Activated CD8-positive, alpha-beta T cell treated with anti-CD3 and anti-CD28 coated beads for 36 hours (primary cell): ENCODE measurements at regions not wholly inside any gene's neighbourhood (a gene's known extent, or its start where the extent isn't known, plus 50 kb on each side); places are given as distances from the start of the nearest gene placed in this dataset.
"Not testable (repeated sequence)": the region's sequence is repeated elsewhere in the genome, so short reads cannot be mapped to it uniquely, and the experiment has no call there.

Experiments
- ATAC-seq: fragments of 200-7000 bp; cut with Tn5 transposase; one replicate; pipeline ENCODE4 v1.10.0; 2021; ENCODE audit warnings: mild to moderate bottlenecking, moderate library complexity
- CTCF ChIA-PET: fragments of 350-600 bp; sonication (Branson Sonifier 250); formaldehyde crosslinking; loops from one replicate; lab custom pipeline; 2021; ENCODE audit warnings: antibody characterized with exemption; lab: Charles Lee
- POLR2A ChIA-PET: fragments of 350-600 bp; sonication (Branson Sonifier 250); formaldehyde crosslinking; loops from one replicate; lab custom pipeline; 2021; ENCODE audit warnings: antibody characterized with exemption; lab: Charles Lee
- DNase-seq: peaks from one replicate; pipeline ENCODE4 v3.0.0-alpha.2; 2020
- H3K27ac Mint-ChIP-seq: one replicate; pipeline ENCODE4 v1.8.0; 2021; ENCODE audit warnings: mild to moderate bottlenecking, mixed read lengths
- H3K27me3 Mint-ChIP-seq: one replicate; pipeline ENCODE4 v1.8.0; 2021; ENCODE audit warnings: mixed read lengths
- H3K36me3 Mint-ChIP-seq: one replicate; pipeline ENCODE4 v1.8.0; 2021; ENCODE audit warnings: low read depth, mixed read lengths
- H3K4me1 Mint-ChIP-seq: one replicate; pipeline ENCODE4 v1.8.0; 2021; ENCODE audit warnings: low read depth, mixed read lengths
- H3K4me3 Mint-ChIP-seq: one replicate; pipeline ENCODE4 v1.8.0; 2021; ENCODE audit warnings: mild to moderate bottlenecking, moderate library complexity, mixed read lengths
- H3K9me3 Mint-ChIP-seq: one replicate; pipeline ENCODE4 v1.8.0; 2021; ENCODE audit warnings: mixed read lengths
- CTCF ChIP-seq: fragments of 200-600 bp; IDR thresholded peaks from one replicate; pipeline ENCODE4 v1.8.0; 2022; ENCODE audit warnings: antibody characterized with exemption, mild to moderate bottlenecking
- intact Hi-C: fragments of 100-400 bp; cut with micrococcal nuclease; formaldehyde crosslinking; loops from one replicate; pipeline ENCODE4 v1.10.0; 2022

GRCh38 chr12:22122359-22122758, 76.3 kb downstream of the CMAS start:
- ChIA-PET CTCF (interaction anchor here (0.9 to 2.0 kb wide), 4 partner anchors 9 to 337 kb away, joined by 3 to 9 read pairs (median 6); no protein-coding TSS in a partner anchor), POLR2A (no interaction called here)
- H3K27me3 Mint-ChIP-seq: no peaks in the 10 kb centered on the region
- intact Hi-C loops: no loop called here
- peaks cover 4% of the 10 kb centered on the region for H3K4me1 Mint-ChIP-seq
- H3K4me3 Mint-ChIP-seq: no peak overlapping the region
- ATAC-seq (no peak), DNase-seq (no peak)
- H3K9me3 Mint-ChIP-seq: peaks cover 3% of the 10 kb centered on the region
- H3K36me3 Mint-ChIP-seq: no peaks in the 10 kb centered on the region
- no peak overlapping the region for H3K27ac Mint-ChIP-seq
- TF ChIP-seq CTCF: no peak

DNA sequence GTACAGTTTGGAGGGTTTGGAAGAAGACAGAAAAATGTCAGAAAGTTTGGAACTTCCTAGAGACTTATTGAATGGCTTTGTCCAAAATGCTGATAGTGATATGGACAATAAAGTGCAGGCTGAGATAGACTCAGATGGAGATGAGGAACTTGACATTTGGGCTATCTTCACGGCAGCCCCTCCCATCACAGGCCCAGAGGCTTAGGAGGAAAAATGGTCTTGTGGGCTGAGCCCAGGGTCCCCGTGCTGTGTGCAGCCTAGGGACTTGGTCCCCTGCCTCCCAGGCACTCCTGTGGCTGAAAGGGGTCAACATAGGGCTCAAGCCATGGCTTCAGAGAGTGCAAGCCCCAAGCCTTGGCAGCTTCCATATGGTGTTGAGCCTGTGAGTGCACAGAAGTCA, 79.0 kb downstream of the CMAS start:
- ATAC-seq (no peak), DNase-seq (no peak)
- no peak overlapping the region for H3K27ac Mint-ChIP-seq
- intact Hi-C loops: no loop called here
- ChIA-PET CTCF (no interaction called here), POLR2A (no interaction called here)
- H3K4me3 Mint-ChIP-seq: no peak overlapping the region
- H3K4me1 Mint-ChIP-seq: peaks cover 4% of the 10 kb centered on the region
- H3K27me3 Mint-ChIP-seq: no peaks in the 10 kb centered on the region
- no peaks in the 10 kb centered on the region for H3K36me3 Mint-ChIP-seq
- TF ChIP-seq CTCF: no peak
- peaks cover 3% of the 10 kb centered on the region for H3K9me3 Mint-ChIP-seq

DNA sequence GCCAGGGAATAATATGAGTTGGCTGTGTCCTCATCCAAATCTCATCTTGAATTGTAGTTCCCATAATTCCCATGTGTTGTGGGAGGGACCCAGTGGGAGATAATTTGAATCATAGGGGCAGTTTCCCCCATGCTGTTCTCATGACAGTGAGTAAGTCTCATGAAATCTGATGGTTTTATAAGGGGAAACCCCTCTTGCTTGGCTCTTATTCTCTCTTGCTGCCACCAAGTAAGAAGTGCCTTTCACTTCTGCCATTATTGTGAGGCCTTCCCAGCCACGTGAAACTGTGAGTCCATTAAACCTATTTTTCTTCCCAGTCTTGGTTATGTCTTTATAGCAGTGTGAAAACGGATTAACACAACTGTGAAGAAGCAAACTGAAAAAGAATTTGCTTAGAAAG, 80.1 kb downstream of the CMAS start:
- H3K4me3 Mint-ChIP-seq, H3K27ac Mint-ChIP-seq, POLR2A ChIA-PET, H3K4me1 Mint-ChIP-seq, H3K36me3 Mint-ChIP-seq, intact Hi-C loops, H3K27me3 Mint-ChIP-seq, H3K9me3 Mint-ChIP-seq, CTCF ChIA-PET, DNase-seq: not testable (repeated sequence)
- ATAC-seq: peak; percentile 51

DNA sequence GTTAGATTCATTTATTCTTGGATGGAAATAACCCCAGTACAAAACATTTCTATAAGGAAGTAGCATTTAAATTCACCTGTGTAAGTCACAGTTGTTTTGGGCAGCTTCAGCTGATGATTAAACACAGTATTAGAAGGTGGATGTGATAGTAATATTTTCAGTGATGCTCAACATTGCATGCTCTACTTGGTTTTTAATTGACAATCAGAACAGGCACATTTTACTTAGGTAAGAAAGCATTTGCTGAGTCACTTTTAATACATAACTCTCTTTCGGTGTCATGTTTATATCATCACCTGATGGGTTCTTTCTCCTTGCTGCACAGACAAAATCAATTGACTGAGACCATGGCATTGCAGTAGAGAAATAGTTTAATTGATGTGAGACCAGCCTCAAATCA, 80.7 kb downstream of the CMAS start:
- H3K4me3 Mint-ChIP-seq: no peak overlapping the region
- intact Hi-C loops: no loop called here
- H3K9me3 Mint-ChIP-seq: peaks cover 3% of the 10 kb centered on the region
- DNase-seq (no peak), ATAC-seq (no peak)
- CTCF ChIA-PET: no interaction called here
- no peaks in the 10 kb centered on the region for H3K36me3 Mint-ChIP-seq
- H3K27ac Mint-ChIP-seq: no peak overlapping the region
- POLR2A ChIA-PET: no interaction called here
- no peak for TF ChIP-seq CTCF
- H3K27me3 Mint-ChIP-seq: no peaks in the 10 kb centered on the region
- H3K4me1 Mint-ChIP-seq: peaks cover 8% of the 10 kb centered on the region

GRCh38 chr12:22130671-22131070, 84.7 kb downstream of the CMAS start:
- intact Hi-C loops: no loop called here
- H3K36me3 Mint-ChIP-seq: no peaks in the 10 kb centered on the region
- no peak for TF ChIP-seq CTCF
- no peak overlapping the region for H3K27ac Mint-ChIP-seq
- peaks cover 3% of the 10 kb centered on the region for H3K9me3 Mint-ChIP-seq
- DNase-seq (no peak), ATAC-seq (peak; percentile 39)
- H3K4me1 Mint-ChIP-seq: peaks cover 8% of the 10 kb centered on the region
- CTCF ChIA-PET: interaction anchor here (1.1 kb wide), 1 partner anchor 9 kb away, joined by 3 read pairs; no protein-coding TSS in a partner anchor
- H3K4me3 Mint-ChIP-seq: no peak overlapping the region
- POLR2A ChIA-PET: interaction anchor here (0.5 kb wide), 1 partner anchor 15 kb away, joined by 3 read pairs; no protein-coding TSS in a partner anchor
- H3K27me3 Mint-ChIP-seq: no peaks in the 10 kb centered on the region

- H3K36me3 Mint-ChIP-seq, ATAC-seq, H3K4me1 Mint-ChIP-seq, H3K27ac Mint-ChIP-seq, CTCF ChIA-PET, POLR2A ChIA-PET, H3K27me3 Mint-ChIP-seq, H3K4me3 Mint-ChIP-seq, intact Hi-C loops, H3K9me3 Mint-ChIP-seq, DNase-seq: not testable (repeated sequence)
Measured at GRCh38 chr12:22136604-22137117, 90.6 kb downstream of the CMAS start.
